ENCODE measurements at regions not wholly inside any gene's neighbourhood (a gene's known extent, or its start where the extent isn't known, plus 50 kb on each side); places are given as distances from the start of the nearest gene placed in this dataset.
"Not testable (repeated sequence)": the region's sequence is repeated elsewhere in the genome, so short reads cannot be mapped to it uniquely, and the experiment has no call there.

- no peak for DNase-seq (ENCODE audit: low read depth in 2 of 2)
Observed at GRCh38 chr2:18949871-18950270, 360.5 kb upstream of the NT5C1B start.

GRCh38 chr2:18940184-18940583 is 350.8 kb upstream of the NT5C1B start:
- no peak for DNase-seq (ENCODE audit: low read depth in 2 of 2)

- not testable (repeated sequence) for DNase-seq (ENCODE audit: low read depth in 2 of 2)
Observed at GRCh38 chr2:18939740-18940139, 350.4 kb upstream of the NT5C1B start.

GRCh38 chr2:18934886-18935285 is 345.5 kb upstream of the NT5C1B start:
- DNase-seq (ENCODE audit: low read depth in 2 of 2), result no peak

- peak in 1 of 2 donors; percentile 25 for DNase-seq (ENCODE audit: low read depth in 2 of 2)
Observed at GRCh38 chr2:18932853-18933252, 343.5 kb upstream of the NT5C1B start.

DNA sequence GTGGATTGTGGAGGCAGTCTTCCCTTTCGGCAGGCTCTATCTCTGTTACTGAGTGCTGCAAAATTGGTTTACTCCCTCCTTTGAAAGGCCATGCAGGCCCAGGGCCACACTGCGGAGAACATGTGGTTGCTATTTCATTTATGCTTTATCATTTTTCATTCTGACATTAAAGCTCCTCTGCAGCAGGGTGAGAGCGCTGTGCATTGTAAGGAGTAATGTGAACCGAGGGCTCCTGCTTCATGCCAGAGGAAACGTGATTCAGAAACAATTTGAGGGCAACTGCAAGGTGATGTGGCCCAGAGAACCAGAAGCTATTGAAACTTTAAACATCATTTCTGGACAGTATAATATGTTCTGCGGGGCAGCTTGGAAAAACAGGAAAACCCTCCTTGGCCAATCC is 341.6 kb upstream of the NT5C1B start:
- DNase-seq (ENCODE audit: low read depth in 2 of 2), result no peak

- DNase-seq (ENCODE audit: low read depth in 2 of 2), result peak in 1 of 2 donors; percentile 5
Observed at GRCh38 chr2:18927525-18928232, 338.3 kb upstream of the NT5C1B start.

- DNase-seq (ENCODE audit: low read depth in 2 of 2), result no peak
Observed at GRCh38 chr2:18926631-18927524, 337.5 kb upstream of the NT5C1B start.

GRCh38 chr2:18925296-18925695 is 335.9 kb upstream of the NT5C1B start:
- no peak for DNase-seq (ENCODE audit: low read depth in 2 of 2)

GRCh38 chr2:18924886-18925285 is 335.5 kb upstream of the NT5C1B start:
- no peak for DNase-seq (ENCODE audit: low read depth in 2 of 2)

- DNase-seq (ENCODE audit: low read depth in 2 of 2), result no peak
Observed at GRCh38 chr2:18924386-18924785, 335.0 kb upstream of the NT5C1B start.

- DNase-seq (ENCODE audit: low read depth in 2 of 2), result no peak
Observed at GRCh38 chr2:18922276-18922675, 332.9 kb upstream of the NT5C1B start.

- no peak for DNase-seq (ENCODE audit: low read depth in 2 of 2)
Observed at GRCh38 chr2:18918280-18918679, 328.9 kb upstream of the NT5C1B start.

- no peak for DNase-seq (ENCODE audit: low read depth in 2 of 2)
Observed at GRCh38 chr2:18915227-18915626, 325.9 kb upstream of the NT5C1B start.

DNA sequence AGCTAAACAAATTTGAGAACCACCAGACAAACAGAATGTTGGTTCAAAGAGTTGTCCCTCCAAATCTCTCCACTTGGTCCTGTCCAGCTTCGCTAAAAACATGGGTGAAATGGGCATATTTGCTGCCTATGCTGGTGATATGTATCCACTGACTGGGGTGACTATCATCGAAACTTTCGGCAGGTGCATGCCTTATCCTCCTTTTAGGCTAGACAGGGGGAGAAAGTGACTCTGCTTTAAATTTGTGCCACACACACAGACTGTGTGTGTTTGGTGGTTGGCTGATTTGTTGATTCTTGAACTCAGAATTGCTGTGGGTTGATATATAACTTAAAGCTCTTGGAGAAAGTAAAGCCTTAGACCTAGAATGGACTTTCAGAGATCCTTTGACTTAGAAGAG is 324.1 kb upstream of the NT5C1B start:
- no peak for DNase-seq (ENCODE audit: low read depth in 2 of 2)

- DNase-seq (ENCODE audit: low read depth in 2 of 2), result peak; percentile 5 to 16
Observed at GRCh38 chr2:18912225-18912888, 323.0 kb upstream of the NT5C1B start.

- no peak for DNase-seq (ENCODE audit: low read depth in 2 of 2)
Observed at GRCh38 chr2:18911416-18911815, 322.0 kb upstream of the NT5C1B start.

GRCh38 chr2:18910843-18911242 is 321.5 kb upstream of the NT5C1B start:
- DNase-seq (ENCODE audit: low read depth in 2 of 2), result no peak

DNA sequence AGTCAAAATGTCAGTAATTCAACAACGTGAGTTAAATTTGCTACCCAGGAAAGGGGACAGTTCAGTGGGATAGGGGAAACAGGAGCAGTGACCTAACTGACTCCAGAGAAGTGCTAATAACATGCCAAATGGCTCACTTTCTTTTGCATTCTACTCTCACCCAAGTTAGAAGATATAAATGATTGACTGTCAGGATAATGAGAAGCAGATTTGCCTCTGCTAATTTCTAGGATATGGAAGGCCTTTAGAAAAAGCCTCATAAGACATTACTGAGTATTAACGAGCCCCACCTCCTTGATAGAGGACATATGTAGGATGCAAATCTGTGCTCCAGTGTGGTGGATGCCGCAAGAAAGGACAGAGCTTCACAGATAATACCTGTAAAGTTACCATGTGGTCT is 318.6 kb upstream of the NT5C1B start:
- DNase-seq (ENCODE audit: low read depth in 2 of 2), result no peak

GRCh38 chr2:18907508-18907907 is 318.1 kb upstream of the NT5C1B start:
- no peak for DNase-seq (ENCODE audit: low read depth in 2 of 2)

- DNase-seq (ENCODE audit: low read depth in 2 of 2), result no peak
Observed at GRCh38 chr2:18903750-18904149, 314.4 kb upstream of the NT5C1B start.

DNA sequence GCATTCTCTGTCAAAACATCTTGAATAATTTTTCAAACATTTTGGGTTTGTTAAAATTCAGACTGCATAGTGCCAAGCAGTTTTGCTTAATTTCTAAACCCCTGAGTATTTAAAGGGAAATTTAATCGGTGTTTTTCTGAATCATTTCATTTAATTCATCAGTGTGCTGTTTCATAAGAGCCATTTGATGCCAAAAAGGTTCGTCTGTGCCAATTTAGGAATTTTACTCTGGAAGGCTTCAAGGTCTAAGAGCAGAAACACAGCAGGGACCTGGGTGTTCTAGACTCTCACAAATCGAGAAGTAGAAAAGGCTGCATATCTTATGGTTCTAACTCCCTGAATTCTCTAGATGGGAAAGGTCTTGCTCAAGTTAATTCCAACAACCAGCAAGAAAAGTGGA is 311.9 kb upstream of the NT5C1B start:
- DNase-seq (ENCODE audit: low read depth in 2 of 2), result no peak

Measured in dermis microvascular lymphatic vessel endothelial cell (primary cell).